Fibroblast of lung (primary cell): ENCODE measurements at regions not wholly inside any gene's neighbourhood (a gene's known extent, or its start where the extent isn't known, plus 50 kb on each side); places are given as distances from the start of the nearest gene placed in this dataset.

Source experiments
- DNase-seq, 2 donors: peaks; one replicate each; pipeline versions ENCODE4 v3.0.0 to v3.0.0-alpha.2; 2010; ENCODE audit warnings: low read depth in 2 of 2
- H2AFZ ChIP-seq: 2 replicates; pipeline ENCODE4 v1.5.1; 2012; ENCODE audit warnings: low read length, control low read depth, inconsistent platforms
- H3K27ac ChIP-seq: 2 replicates; pipeline ENCODE4 v1.5.1; 2011; ENCODE audit warnings: low read length, control low read depth; ENCODE audit not compliant: insufficient read depth
- H3K27me3 ChIP-seq: 2 replicates; pipeline ENCODE4 v1.5.1; 2011; ENCODE audit warnings: mild to moderate bottlenecking, low read length; ENCODE audit not compliant: control insufficient read depth, insufficient read depth
- H3K36me3 ChIP-seq: 2 replicates; pipeline ENCODE4 v1.5.1; 2011; ENCODE audit warnings: low read length; ENCODE audit not compliant: control insufficient read depth, insufficient read depth
- H3K4me1 ChIP-seq: 2 replicates; pipeline ENCODE4 v1.5.1; 2011; ENCODE audit warnings: low read length; ENCODE audit not compliant: control insufficient read depth, insufficient read depth; ENCODE audit errors: extremely low read depth
- H3K4me2 ChIP-seq: 2 replicates; pipeline ENCODE4 v1.5.1; 2011; ENCODE audit warnings: low read length, control low read depth; ENCODE audit not compliant: insufficient read depth; ENCODE audit errors: extremely low read depth
- H3K4me3 ChIP-seq, 4 experiments: fragments of 200-600 bp in 1 of 4; sonication (generic) in 1 of 4; replicated peaks in 1 of 4; 2 replicates each; pipeline ENCODE4 v1.5.1; 2011 to 2016; ENCODE audit warnings: low read length in 4 of 4, low read depth in 3 of 4, mild to moderate bottlenecking in 3 of 4, control low read depth in 2 of 4, inconsistent platforms in 1 of 4, mixed read lengths in 1 of 4; ENCODE audit not compliant: insufficient read depth in 1 of 4; ENCODE audit errors: control extremely low read depth in 1 of 4
- H3K79me2 ChIP-seq: 2 replicates; pipeline ENCODE4 v1.5.1; 2012; ENCODE audit warnings: mild to moderate bottlenecking, low read length, inconsistent platforms; ENCODE audit not compliant: control insufficient read depth, insufficient read depth
- H3K9ac ChIP-seq: 2 replicates; pipeline ENCODE4 v1.5.1; 2011; ENCODE audit warnings: mild to moderate bottlenecking, low read length, control low read depth; ENCODE audit not compliant: insufficient read depth
- H3K9me3 ChIP-seq: 2 replicates; pipeline ENCODE4 v1.5.1; 2012; ENCODE audit warnings: low read depth, low read length; ENCODE audit not compliant: control insufficient read depth, insufficient read depth
- H4K20me1 ChIP-seq: 2 replicates; pipeline ENCODE4 v1.5.1; 2011; ENCODE audit warnings: low read length; ENCODE audit not compliant: control insufficient read depth, insufficient read depth; ENCODE audit errors: extremely low read depth
- CTCF ChIP-seq, 2 donors: IDR thresholded peaks in 1 of 2; conservative IDR thresholded peaks in 1 of 2; 1 replicate in 1 of 2; 2 replicates in 1 of 2; pipeline ENCODE4 v1.5.1; 2011 to 2012; ENCODE audit warnings: low read length in 2 of 2, control low read depth in 1 of 2, inconsistent platforms in 1 of 2, low read depth in 1 of 2, mild to moderate bottlenecking in 1 of 2
- EZH2 ChIP-seq: IDR thresholded peaks from 2 replicates; pipeline ENCODE4 v1.5.1; 2012; ENCODE audit warnings: low read length, control low read depth, mild to moderate bottlenecking; ENCODE audit errors: missing control alignments

DNA sequence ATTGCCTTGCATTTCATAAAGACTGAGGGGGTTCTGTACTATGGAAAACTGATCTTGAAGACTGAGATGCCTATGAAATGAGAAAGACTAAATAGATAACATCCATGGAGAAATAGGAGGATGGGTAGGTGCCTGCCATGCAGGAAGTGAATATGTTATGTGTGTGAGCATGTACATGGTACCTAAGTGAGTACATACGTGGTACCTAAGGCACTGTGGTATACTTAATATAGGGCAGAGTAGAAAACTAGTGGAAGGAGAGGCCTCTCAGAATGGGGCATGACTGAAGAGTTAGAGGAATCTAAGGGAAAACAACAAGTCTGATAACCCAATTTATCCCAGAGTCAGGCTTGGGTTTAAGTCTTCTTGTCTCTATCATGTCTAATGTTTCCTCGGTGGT, 161.8 kb upstream of the DCN start:
- no peak overlapping the region for H2AFZ ChIP-seq
- H3K27me3 ChIP-seq: no peaks in the 10 kb centered on the region
- no peak for DNase-seq
- no peak overlapping the region for H3K27ac ChIP-seq
- H3K36me3 ChIP-seq: no peaks in the 10 kb centered on the region
- no peaks in the 10 kb centered on the region for H3K79me2 ChIP-seq
- TF ChIP-seq EZH2 (no peak), CTCF (conservative IDR thresholded peaks at IDR 0.05 in 1 of 2, IDR thresholded peaks at IDR 0.05 in 1 of 2; ENCODE audit: low read depth in 1 of 2, low read length in 2 of 2) (no peak)
- no peaks in the 10 kb centered on the region for H3K4me1 ChIP-seq
- no peak overlapping the region for H3K9ac ChIP-seq
- H3K4me2 ChIP-seq: no peak overlapping the region
- no peaks in the 10 kb centered on the region for H3K9me3 ChIP-seq
- no peak overlapping the region for H3K4me3 ChIP-seq
- no peaks in the 10 kb centered on the region for H4K20me1 ChIP-seq

- H3K9ac ChIP-seq: no peak overlapping the region
- H2AFZ ChIP-seq: no peak overlapping the region
- H3K9me3 ChIP-seq: no peaks in the 10 kb centered on the region
- H4K20me1 ChIP-seq: no peaks in the 10 kb centered on the region
- no peak overlapping the region for H3K27ac ChIP-seq
- H3K4me1 ChIP-seq: no peaks in the 10 kb centered on the region
- H3K27me3 ChIP-seq: no peaks in the 10 kb centered on the region
- DNase-seq: no peak
- H3K4me2 ChIP-seq: no peak overlapping the region
- H3K79me2 ChIP-seq: no peaks in the 10 kb centered on the region
- no peak overlapping the region for H3K4me3 ChIP-seq
- no peaks in the 10 kb centered on the region for H3K36me3 ChIP-seq
- TF ChIP-seq CTCF (conservative IDR thresholded peaks at IDR 0.05 in 1 of 2, IDR thresholded peaks at IDR 0.05 in 1 of 2; ENCODE audit: low read depth in 1 of 2, low read length in 2 of 2) (no peak), EZH2 (no peak)
These were observed 160.4 kb upstream of the DCN start for GRCh38 chr12:91343010-91343409.

GRCh38 chr12:91339106-91339505, 156.5 kb upstream of the DCN start:
- Histone ChIP-seq H3K4me3 (no peak overlapping the region), H3K27ac (no peak overlapping the region), H3K27me3 (no peaks in the 10 kb centered on the region), H3K79me2 (no peaks in the 10 kb centered on the region), H3K9me3 (no peaks in the 10 kb centered on the region), H4K20me1 (no peaks in the 10 kb centered on the region), H3K9ac (no peak overlapping the region), H3K4me2 (no peak overlapping the region), H3K4me1 (no peaks in the 10 kb centered on the region), H3K36me3 (no peaks in the 10 kb centered on the region), H2AFZ (no peak overlapping the region)
- no peak for DNase-seq
- no peak for TF ChIP-seq CTCF (conservative IDR thresholded peaks at IDR 0.05 in 1 of 2, IDR thresholded peaks at IDR 0.05 in 1 of 2; ENCODE audit: low read depth in 1 of 2, low read length in 2 of 2)
- no peak for TF ChIP-seq EZH2
